Adrenal gland (tissue), 5 donors: ENCODE measurements at regions not wholly inside any gene's neighbourhood (a gene's known extent, or its start where the extent isn't known, plus 50 kb on each side); places are given as distances from the start of the nearest gene placed in this dataset.

Experiments used
- CTCF ChIP-seq, 6 experiments: fragments of 450-650 bp in 4 of 6; fragments of 200-600 bp in 2 of 6; sonication (generic) in 1 of 6; IDR thresholded peaks; 1 replicate in 5 of 6; 2 replicates in 1 of 6; pipeline versions ENCODE4 v1.5.1 to v1.8.0; 2016 to 2021; ENCODE audit warnings: antibody characterized with exemption in 6 of 6, mild to moderate bottlenecking in 2 of 6, moderate library complexity in 1 of 6
- POLR2A ChIP-seq, 2 donors: fragments of 450-650 bp; IDR thresholded peaks; one replicate each; pipeline ENCODE4 v1.6.1; 2017; ENCODE audit warnings: antibody characterized with exemption in 2 of 2, mild to moderate bottlenecking in 2 of 2, moderate library complexity in 1 of 2
- donor health status: DM: no; HTN: no; CAD: no.

- TF ChIP-seq CTCF (IDR thresholded peaks at IDR 0.05) (no peak), POLR2A (IDR thresholded peaks at IDR 0.05) (no peak)
Measured at GRCh38 chr20:40446888-40447287, 242.1 kb downstream of the MAFB start.
